CD4-positive, alpha-beta T cell treated with Interleukin-17A for 4 hours (primary cell): ENCODE measurements at regions not wholly inside any gene's neighbourhood (a gene's known extent, or its start where the extent isn't known, plus 50 kb on each side); places are given as distances from the start of the nearest gene placed in this dataset.
"Not testable (repeated sequence)": the region's sequence is repeated elsewhere in the genome, so short reads cannot be mapped to it uniquely, and the experiment has no call there.

ENCODE experiments used
- DNase-seq: peaks from one replicate; pipeline ENCODE4 v3.0.0-alpha.2; 2020; ENCODE audit warnings: mixed read lengths

- DNase-seq, result no peak
Observed at GRCh38 chr4:67035501-67035900, 509.8 kb downstream of the CENPC start.

- no peak for DNase-seq
Observed at GRCh38 chr4:67030636-67031035, 514.7 kb downstream of the CENPC start.

- DNase-seq, result no peak
Observed at GRCh38 chr4:67020438-67020797, 524.9 kb downstream of the CENPC start.

- no peak for DNase-seq
Observed at GRCh38 chr4:67019686-67020437, 525.4 kb downstream of the CENPC start.

GRCh38 chr4:67014592-67014991, 530.7 kb downstream of the CENPC start:
- no peak for DNase-seq

GRCh38 chr4:67006791-67007190, 538.5 kb downstream of the CENPC start:
- no peak for DNase-seq

GRCh38 chr4:66991521-66991920, 553.8 kb downstream of the CENPC start:
- DNase-seq, result no peak

GRCh38 chr4:66974665-66975064, 570.6 kb downstream of the CENPC start:
- DNase-seq, result no peak

GRCh38 chr4:66972087-66972486, 573.2 kb downstream of the CENPC start:
- no peak for DNase-seq

- no peak for DNase-seq
Observed at GRCh38 chr4:66964467-66964866, 580.8 kb downstream of the CENPC start.

GRCh38 chr4:66963084-66963483, 582.2 kb downstream of the CENPC start:
- no peak for DNase-seq

- no peak for DNase-seq
Observed at GRCh38 chr4:66959207-66959606, 586.1 kb downstream of the CENPC start.

- no peak for DNase-seq
Observed at GRCh38 chr4:66956852-66957251, 588.5 kb downstream of the CENPC start.

GRCh38 chr4:66956426-66956825, 588.9 kb downstream of the CENPC start:
- no peak for DNase-seq

GRCh38 chr4:66955784-66956183, 589.5 kb downstream of the CENPC start:
- DNase-seq, result no peak

- DNase-seq, result no peak
Observed at GRCh38 chr4:66949419-66949818, 595.9 kb downstream of the CENPC start.

GRCh38 chr4:66946761-66947160, 598.5 kb downstream of the CENPC start:
- no peak for DNase-seq

GRCh38 chr4:66943112-66943511, 602.2 kb downstream of the CENPC start:
- DNase-seq, result no peak

- not testable (repeated sequence) for DNase-seq
Observed at GRCh38 chr4:66931981-66932380, 613.3 kb downstream of the CENPC start.

GRCh38 chr4:66930206-66930605, 615.1 kb downstream of the CENPC start:
- no peak for DNase-seq

GRCh38 chr4:66929748-66930147, 615.6 kb downstream of the CENPC start:
- no peak for DNase-seq

- not testable (repeated sequence) for DNase-seq
Observed at GRCh38 chr4:66928881-66929280, 616.4 kb downstream of the CENPC start.

- no peak for DNase-seq
Observed at GRCh38 chr4:66927937-66928336, 617.4 kb downstream of the CENPC start.

- DNase-seq, result no peak
Observed at GRCh38 chr4:66926687-66927086, 618.6 kb downstream of the CENPC start.
